ENCODE measurements at regions not wholly inside any gene's neighbourhood (a gene's known extent, or its start where the extent isn't known, plus 50 kb on each side); places are given as distances from the start of the nearest gene placed in this dataset.

- TF ChIP-seq CTCF (IDR thresholded peaks at IDR 0.05) (no peak), POLR2AphosphoS5 (IDR thresholded peaks at IDR 0.05) (no peak), POLR2A (IDR thresholded peaks at IDR 0.05) (no peak)
Observed at GRCh38 chr9:106626936-106627335, 236.0 kb upstream of the ZNF462 start.
